GM12874 (cell line): ENCODE measurements at regions not wholly inside any gene's neighbourhood (a gene's known extent, or its start where the extent isn't known, plus 50 kb on each side); places are given as distances from the start of the nearest gene placed in this dataset.

Experiments
- TF ChIP-seq, protein P1 (sequence below): IDR thresholded peaks from 2 replicates; pipeline ENCODE4 v1.5.1; 2011; ENCODE audit warnings: low read depth, mild to moderate bottlenecking, control low read depth, low read length, moderate library complexity; ENCODE audit not compliant: insufficient read depth

DNA sequence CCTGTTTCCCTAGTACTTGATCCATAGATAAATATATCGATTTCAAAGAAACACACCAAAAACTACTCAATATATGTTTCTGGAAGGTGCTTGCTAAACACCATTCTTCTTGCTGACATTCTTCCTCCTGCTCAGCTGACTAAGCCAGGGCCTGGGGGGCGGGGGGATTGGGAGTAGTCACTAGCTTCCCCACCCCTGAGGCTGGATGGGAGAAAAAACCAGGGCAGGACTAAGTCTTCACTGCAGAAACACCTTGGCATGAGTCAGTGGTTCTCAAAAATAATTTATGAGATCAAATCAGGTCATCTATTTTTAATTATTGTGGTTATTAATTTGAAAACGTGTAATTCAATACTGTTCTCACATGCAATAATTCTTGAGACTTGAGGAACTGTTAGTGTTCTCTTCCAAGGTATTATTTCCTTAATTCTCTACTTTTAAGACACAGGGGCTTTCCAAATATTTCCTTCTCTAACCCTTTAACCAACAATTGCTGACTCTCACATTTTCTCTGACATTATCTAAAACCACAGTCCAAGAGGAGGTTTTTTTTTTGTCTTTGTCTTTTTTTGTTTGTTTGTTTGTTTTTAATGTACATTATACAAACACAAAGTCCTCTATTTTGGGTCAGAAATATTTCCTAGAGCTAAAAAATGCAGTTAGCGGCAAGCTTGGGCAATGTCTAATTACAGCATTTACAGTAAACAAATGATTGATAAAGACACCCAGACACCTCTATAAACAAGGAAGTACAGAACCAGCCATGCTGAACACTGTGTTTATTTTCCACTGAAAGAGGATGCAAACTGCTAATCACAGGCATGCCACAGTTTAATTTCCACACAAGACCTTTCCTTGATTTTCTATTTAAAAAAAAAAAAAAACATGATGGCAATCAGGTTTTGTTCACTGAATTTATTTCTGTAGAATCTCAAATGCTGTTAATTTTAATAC lies 120.3 kb upstream of the USP9X start:
- TF ChIP-seq, protein P1, sequence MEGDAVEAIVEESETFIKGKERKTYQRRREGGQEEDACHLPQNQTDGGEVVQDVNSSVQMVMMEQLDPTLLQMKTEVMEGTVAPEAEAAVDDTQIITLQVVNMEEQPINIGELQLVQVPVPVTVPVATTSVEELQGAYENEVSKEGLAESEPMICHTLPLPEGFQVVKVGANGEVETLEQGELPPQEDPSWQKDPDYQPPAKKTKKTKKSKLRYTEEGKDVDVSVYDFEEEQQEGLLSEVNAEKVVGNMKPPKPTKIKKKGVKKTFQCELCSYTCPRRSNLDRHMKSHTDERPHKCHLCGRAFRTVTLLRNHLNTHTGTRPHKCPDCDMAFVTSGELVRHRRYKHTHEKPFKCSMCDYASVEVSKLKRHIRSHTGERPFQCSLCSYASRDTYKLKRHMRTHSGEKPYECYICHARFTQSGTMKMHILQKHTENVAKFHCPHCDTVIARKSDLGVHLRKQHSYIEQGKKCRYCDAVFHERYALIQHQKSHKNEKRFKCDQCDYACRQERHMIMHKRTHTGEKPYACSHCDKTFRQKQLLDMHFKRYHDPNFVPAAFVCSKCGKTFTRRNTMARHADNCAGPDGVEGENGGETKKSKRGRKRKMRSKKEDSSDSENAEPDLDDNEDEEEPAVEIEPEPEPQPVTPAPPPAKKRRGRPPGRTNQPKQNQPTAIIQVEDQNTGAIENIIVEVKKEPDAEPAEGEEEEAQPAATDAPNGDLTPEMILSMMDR, result no peak

GRCh38 chrX:40966213-40966820 lies 118.9 kb upstream of the USP9X start:
- TF ChIP-seq, protein P1, result no peak

- TF ChIP-seq, protein P1, result no peak
These were observed 117.1 kb upstream of the USP9X start for GRCh38 chrX:40968180-40968579.

- TF ChIP-seq, protein P1, result no peak
These were observed 113.5 kb upstream of the USP9X start for GRCh38 chrX:40971736-40972135.

DNA sequence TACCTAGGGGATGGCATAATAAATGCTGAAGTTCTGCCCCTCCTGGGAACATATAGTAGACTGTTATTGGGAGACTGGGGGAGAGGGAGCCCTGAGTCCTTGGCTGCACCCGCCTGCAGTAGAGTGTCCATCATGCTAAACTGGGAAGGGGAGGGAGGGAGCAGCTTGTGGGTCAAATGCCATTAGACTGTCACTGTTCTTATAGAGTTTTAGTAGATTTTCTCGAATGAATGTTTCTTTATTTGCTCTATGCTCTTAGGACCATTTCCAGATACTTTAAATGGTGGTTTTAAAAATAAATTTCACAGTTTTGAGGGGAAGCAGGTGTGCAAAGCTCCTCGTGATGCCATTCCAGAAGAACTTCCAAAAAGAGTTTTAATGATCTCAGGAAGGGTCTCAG lies 111.6 kb upstream of the USP9X start:
- TF ChIP-seq, protein P1, result no peak

DNA sequence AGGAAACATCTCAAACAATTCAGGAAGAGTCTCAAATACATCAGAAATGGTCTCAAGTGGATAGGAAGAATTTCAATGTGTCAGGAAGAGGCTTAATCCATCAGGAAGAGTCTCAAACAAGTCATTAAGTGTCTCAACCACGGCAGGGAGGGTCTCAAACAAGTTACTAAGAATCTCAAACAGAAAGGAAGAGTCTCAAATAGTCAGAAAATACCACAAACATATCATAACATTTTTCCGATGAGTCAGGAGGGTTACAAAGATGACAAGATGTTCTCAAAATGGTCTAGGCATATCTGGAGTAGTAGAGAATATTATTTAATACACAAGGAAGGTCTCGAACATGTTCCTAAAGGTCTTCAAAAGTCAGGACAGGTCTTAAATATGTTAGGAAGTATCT lies 109.3 kb upstream of the USP9X start:
- TF ChIP-seq, protein P1, result no peak

DNA sequence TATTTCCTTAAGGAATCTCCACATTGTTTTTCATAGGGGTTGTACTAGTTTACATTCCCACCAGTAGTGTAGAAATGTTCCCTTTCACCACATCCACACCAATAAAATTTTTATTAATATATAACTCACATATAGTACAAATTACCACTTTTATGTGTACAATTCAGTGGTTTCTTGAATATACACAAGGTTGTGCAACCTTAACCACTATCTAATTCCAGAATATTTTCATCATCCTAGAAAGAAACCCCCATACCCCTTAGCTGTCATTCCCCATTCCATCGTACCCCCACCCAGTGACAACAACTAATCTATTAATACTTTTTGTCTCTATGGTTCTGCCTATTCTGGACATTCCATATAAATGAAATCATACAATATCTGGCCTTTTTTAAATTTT lies 108.3 kb upstream of the USP9X start:
- TF ChIP-seq, protein P1, result no peak
